Activated CD4-positive, alpha-beta T cell treated with anti-CD3 and anti-CD28 coated beads, Interleukin-2, amount 50 U/mL, for 16 hours (primary cell): ENCODE measurements at regions not wholly inside any gene's neighbourhood (a gene's known extent, or its start where the extent isn't known, plus 50 kb on each side); places are given as distances from the start of the nearest gene placed in this dataset.
A peak's percentile ranks its signal among the peaks of the same experiment; 100 is the strongest.

Experiments used
- DNase-seq: peaks from one replicate; pipeline ENCODE4 v3.0.0-alpha.2; 2020

GRCh38 chr11:119488256-119488995, 65.5 kb upstream of the THY1 start:
- no peak for DNase-seq

GRCh38 chr11:119486691-119487259, 63.8 kb upstream of the THY1 start:
- no peak for DNase-seq

- DNase-seq: no peak
Observed at GRCh38 chr11:119486016-119486415, 63.0 kb upstream of the THY1 start.

GRCh38 chr11:119484741-119485605, 62.0 kb upstream of the THY1 start:
- no peak for DNase-seq

- no peak for DNase-seq
Observed at GRCh38 chr11:119483881-119484371, 61.0 kb upstream of the THY1 start.

- no peak for DNase-seq
Observed at GRCh38 chr11:119483341-119483880, 60.4 kb upstream of the THY1 start.

- no peak for DNase-seq
Observed at GRCh38 chr11:119482521-119483011, 59.6 kb upstream of the THY1 start.

GRCh38 chr11:119481667-119482400, 58.9 kb upstream of the THY1 start:
- no peak for DNase-seq

- peak; percentile 71 for DNase-seq
Observed at GRCh38 chr11:119481021-119481666, 58.2 kb upstream of the THY1 start.

GRCh38 chr11:119480380-119481020, 57.5 kb upstream of the THY1 start:
- no peak for DNase-seq

GRCh38 chr11:119479685-119480275, 56.8 kb upstream of the THY1 start:
- DNase-seq: no peak

GRCh38 chr11:119478711-119479285, 55.8 kb upstream of the THY1 start:
- no peak for DNase-seq

GRCh38 chr11:119476666-119477331, 53.8 kb upstream of the THY1 start:
- DNase-seq: no peak

GRCh38 chr11:119476038-119476437, 53.1 kb upstream of the THY1 start:
- no peak for DNase-seq

- peak; percentile 63 for DNase-seq
Observed at GRCh38 chr11:119474682-119475596, 52.0 kb upstream of the THY1 start.

GRCh38 chr11:119473901-119474681, 51.1 kb upstream of the THY1 start:
- DNase-seq: no peak

- no peak for DNase-seq
Observed at GRCh38 chr11:119473226-119473625, 50.3 kb upstream of the THY1 start.

GRCh38 chr11:119472856-119473222, 49.9 kb upstream of the THY1 start:
- no peak for DNase-seq
